ENCODE measurements at regions not wholly inside any gene's neighbourhood (a gene's known extent, or its start where the extent isn't known, plus 50 kb on each side); places are given as distances from the start of the nearest gene placed in this dataset.

DNA sequence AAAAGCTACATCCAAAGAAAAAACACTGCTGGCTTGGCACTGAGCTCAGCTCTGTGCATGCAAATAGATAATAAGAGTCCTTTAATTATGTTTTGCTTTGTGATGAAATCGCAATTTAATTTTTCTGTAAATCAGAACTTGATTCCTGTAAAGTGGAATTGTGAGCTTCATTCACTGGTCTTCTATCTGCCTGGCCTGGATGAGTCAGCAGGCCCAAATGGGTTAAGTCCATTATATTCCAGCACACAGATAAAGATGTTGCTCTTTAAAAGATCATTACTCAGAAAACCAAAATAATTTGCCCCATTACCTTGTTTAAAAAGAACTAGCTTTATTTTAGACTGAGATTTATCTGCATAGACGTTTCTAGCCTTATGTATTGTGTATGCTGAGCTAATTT is 90.4 kb downstream of the CARTPT start:
- Histone ChIP-seq H3K27ac (no peak overlapping the region), H3K9me3 (no peaks in the 10 kb centered on the region), H3K4me3 (no peak overlapping the region), H3K36me3 (no peaks in the 10 kb centered on the region), H3K4me1 (no peaks in the 10 kb centered on the region), H3K27me3 (replicated peaks in 1 of 7) (peaks cover 0 to 11% (median 0%) of the 10 kb centered on the region in 7 donors)
- no peak for TF ChIP-seq POLR2AphosphoS5 (IDR thresholded peaks at IDR 0.05)
- no peak for TF ChIP-seq POLR2A (IDR thresholded peaks at IDR 0.05)
- TF ChIP-seq, protein P1, sequence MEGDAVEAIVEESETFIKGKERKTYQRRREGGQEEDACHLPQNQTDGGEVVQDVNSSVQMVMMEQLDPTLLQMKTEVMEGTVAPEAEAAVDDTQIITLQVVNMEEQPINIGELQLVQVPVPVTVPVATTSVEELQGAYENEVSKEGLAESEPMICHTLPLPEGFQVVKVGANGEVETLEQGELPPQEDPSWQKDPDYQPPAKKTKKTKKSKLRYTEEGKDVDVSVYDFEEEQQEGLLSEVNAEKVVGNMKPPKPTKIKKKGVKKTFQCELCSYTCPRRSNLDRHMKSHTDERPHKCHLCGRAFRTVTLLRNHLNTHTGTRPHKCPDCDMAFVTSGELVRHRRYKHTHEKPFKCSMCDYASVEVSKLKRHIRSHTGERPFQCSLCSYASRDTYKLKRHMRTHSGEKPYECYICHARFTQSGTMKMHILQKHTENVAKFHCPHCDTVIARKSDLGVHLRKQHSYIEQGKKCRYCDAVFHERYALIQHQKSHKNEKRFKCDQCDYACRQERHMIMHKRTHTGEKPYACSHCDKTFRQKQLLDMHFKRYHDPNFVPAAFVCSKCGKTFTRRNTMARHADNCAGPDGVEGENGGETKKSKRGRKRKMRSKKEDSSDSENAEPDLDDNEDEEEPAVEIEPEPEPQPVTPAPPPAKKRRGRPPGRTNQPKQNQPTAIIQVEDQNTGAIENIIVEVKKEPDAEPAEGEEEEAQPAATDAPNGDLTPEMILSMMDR (IDR thresholded peaks at IDR 0.05 in 8 of 11, conservative IDR thresholded peaks at IDR 0.05 in 3 of 11): no peak
- intact Hi-C loops (cut with DNase I; ENCODE audit: low total_unique reads): no loop called here
- no peak for DNase-seq
- WGBS, 5 donors: 84 to 93% (median 84%) methylated on average over 2 of the region's 2 CpGs

DNA sequence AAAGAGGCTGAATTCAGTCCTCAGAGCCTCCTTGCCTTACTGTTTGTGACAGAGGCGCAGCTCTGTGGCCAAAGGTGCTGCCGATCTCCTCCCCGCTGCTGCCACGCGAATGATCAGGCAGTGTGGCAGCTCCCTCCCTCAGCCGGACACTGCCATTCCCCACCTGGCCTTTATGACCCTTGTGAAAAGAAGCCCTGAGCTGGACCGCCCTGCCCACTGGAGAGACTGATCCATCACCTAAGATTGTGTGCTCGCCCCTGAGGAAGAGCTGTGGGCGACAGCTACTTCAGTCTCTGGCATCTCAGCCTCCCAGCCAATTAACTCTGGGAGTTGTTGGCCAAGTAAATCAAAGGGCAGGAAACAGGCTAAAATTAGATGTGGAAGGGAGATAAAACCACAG is 90.9 kb downstream of the CARTPT start:
- H3K27ac ChIP-seq: no peak overlapping the region
- H3K9me3 ChIP-seq: no peaks in the 10 kb centered on the region
- TF ChIP-seq POLR2AphosphoS5 (IDR thresholded peaks at IDR 0.05) (no peak), POLR2A (IDR thresholded peaks at IDR 0.05) (no peak)
- TF ChIP-seq, protein P1 (IDR thresholded peaks at IDR 0.05 in 8 of 11, conservative IDR thresholded peaks at IDR 0.05 in 3 of 11): no peak
- 45 to 70% (median 64%) methylated on average over 6 to 9 of the region's 9 CpGs for WGBS, 5 donors
- H3K4me1 ChIP-seq: no peaks in the 10 kb centered on the region
- intact Hi-C loops (cut with DNase I; ENCODE audit: low total_unique reads): no loop called here
- peaks cover 0 to 6% (median 0%) of the 10 kb centered on the region in 7 donors for H3K27me3 ChIP-seq (replicated peaks in 1 of 7)
- no peak for DNase-seq
- H3K4me3 ChIP-seq: no peak overlapping the region
- no peaks in the 10 kb centered on the region for H3K36me3 ChIP-seq

DNA sequence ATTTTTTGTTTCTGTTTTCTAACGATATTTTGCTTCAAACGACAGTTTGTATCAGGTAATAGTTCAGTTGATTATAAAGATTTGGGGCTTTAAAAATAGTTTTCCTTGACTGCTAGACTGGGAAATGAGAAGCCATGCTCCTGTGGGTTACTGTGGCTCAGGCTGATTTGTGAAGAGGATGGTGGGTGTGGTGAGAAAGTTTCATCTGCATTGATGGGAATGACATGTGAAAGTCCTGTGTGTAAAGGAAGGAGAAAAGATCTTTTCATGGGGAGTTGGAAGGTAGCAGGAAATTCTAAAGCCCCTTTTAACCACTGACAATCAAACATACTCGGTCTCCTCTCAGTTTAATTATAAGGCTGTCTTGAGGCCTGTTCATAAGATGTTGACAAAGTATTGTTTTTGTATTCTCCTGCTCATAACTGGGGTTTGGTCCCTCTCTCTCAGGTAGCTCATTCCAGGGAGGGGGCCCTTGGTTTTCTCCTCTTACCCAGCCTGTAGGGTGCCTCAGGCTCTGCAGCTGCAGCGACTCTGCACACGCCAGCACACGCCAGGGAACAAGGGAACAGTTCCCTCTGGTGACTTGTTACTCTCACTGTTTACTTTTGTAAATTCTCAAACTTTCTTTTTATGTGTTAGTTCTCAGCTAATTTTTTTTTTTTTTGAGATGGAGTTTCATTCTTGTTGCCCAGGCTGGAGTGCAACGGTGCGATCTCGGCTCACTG is 91.6 kb downstream of the CARTPT start:
- Histone ChIP-seq H3K4me1 (no peaks in the 10 kb centered on the region), H3K36me3 (no peaks in the 10 kb centered on the region), H3K27me3 (replicated peaks in 1 of 7) (peaks cover 0 to 4% (median 0%) of the 10 kb centered on the region in 7 donors), H3K4me3 (no peak overlapping the region), H3K9me3 (no peaks in the 10 kb centered on the region), H3K27ac (no peak overlapping the region)
- WGBS, 5 donors: 71 to 78% (median 76%) methylated on average over 9 of the region's 9 CpGs
- TF ChIP-seq, protein P1 (IDR thresholded peaks at IDR 0.05 in 8 of 11, conservative IDR thresholded peaks at IDR 0.05 in 3 of 11): no peak
- TF ChIP-seq POLR2AphosphoS5 (IDR thresholded peaks at IDR 0.05) (no peak), POLR2A (IDR thresholded peaks at IDR 0.05) (no peak)
- intact Hi-C loops (cut with DNase I; ENCODE audit: low total_unique reads): no loop called here
- DNase-seq: no peak

DNA sequence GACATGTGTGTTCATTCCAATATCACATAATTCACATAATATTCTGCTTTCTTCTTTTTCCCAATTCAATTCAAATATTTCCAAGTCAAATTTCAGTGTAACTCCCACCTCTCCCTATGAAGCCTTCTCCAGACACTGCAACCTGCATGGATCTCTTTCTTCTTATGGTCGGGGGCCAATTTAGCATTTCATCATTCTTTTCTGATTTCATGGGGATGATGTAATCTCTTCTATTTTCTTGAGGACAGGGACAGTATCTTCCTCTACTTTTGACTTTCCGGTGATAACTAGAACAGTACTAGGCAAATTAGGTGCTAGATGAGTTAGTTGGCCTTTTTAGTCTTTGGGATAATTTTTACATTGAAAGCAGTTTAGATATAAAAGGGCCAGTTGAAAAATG is 92.7 kb downstream of the CARTPT start:
- 92 to 99% (median 93%) methylated on average over 2 of the region's 2 CpGs for WGBS, 5 donors
- no peaks in the 10 kb centered on the region for H3K4me1 ChIP-seq
- H3K4me3 ChIP-seq: no peak overlapping the region
- H3K27ac ChIP-seq: no peak overlapping the region
- TF ChIP-seq POLR2A (IDR thresholded peaks at IDR 0.05) (no peak), POLR2AphosphoS5 (IDR thresholded peaks at IDR 0.05) (no peak)
- TF ChIP-seq, protein P1 (IDR thresholded peaks at IDR 0.05 in 8 of 11, conservative IDR thresholded peaks at IDR 0.05 in 3 of 11): no peak
- H3K36me3 ChIP-seq: no peaks in the 10 kb centered on the region
- H3K27me3 ChIP-seq (replicated peaks in 1 of 7): no peaks in the 10 kb centered on the region
- intact Hi-C loops (cut with DNase I; ENCODE audit: low total_unique reads): no loop called here
- H3K9me3 ChIP-seq: no peaks in the 10 kb centered on the region
- no peak for DNase-seq

Measured in spleen (tissue), 11 donors.